Lung (tissue), 11 donors: ENCODE measurements at regions not wholly inside any gene's neighbourhood (a gene's known extent, or its start where the extent isn't known, plus 50 kb on each side); places are given as distances from the start of the nearest gene placed in this dataset.

Source experiments
- ATAC-seq: fragments of 200-7000 bp; cut with Tn5 transposase; one replicate; pipeline ENCODE4 v1.9.1; 2020; ENCODE audit warnings: moderate number of reproducible peaks; ENCODE audit not compliant: insufficient read depth, low FRiP score
- DNase-seq, 3 donors: peaks; one replicate each; pipeline ENCODE4 v3.0.0-alpha.2; 2013 to 2017
- H3K27ac ChIP-seq, 2 donors: one replicate each; pipeline ENCODE4 v1.5.1; 2013; ENCODE audit warnings: mild to moderate bottlenecking in 2 of 2, moderate library complexity in 2 of 2, control low read depth in 1 of 2, inconsistent platforms in 1 of 2, low read depth in 1 of 2, low read length in 1 of 2
- H3K27me3 ChIP-seq, 3 donors: one replicate each; pipeline ENCODE4 v1.5.1; 2013; ENCODE audit warnings: low read length in 2 of 3; ENCODE audit not compliant: control insufficient read depth in 3 of 3, insufficient read depth in 3 of 3
- H3K36me3 ChIP-seq, 4 donors: one replicate each; pipeline ENCODE4 v1.5.1; 2013; ENCODE audit warnings: low read length in 4 of 4, mild to moderate bottlenecking in 1 of 4, moderate library complexity in 1 of 4; ENCODE audit not compliant: control insufficient read depth in 4 of 4, insufficient read depth in 4 of 4
- H3K4me1 ChIP-seq, 5 donors: one replicate each; pipeline ENCODE4 v1.5.1; 2013; ENCODE audit warnings: low read length in 5 of 5, mild to moderate bottlenecking in 2 of 5, moderate library complexity in 1 of 5; ENCODE audit not compliant: control insufficient read depth in 5 of 5, insufficient read depth in 5 of 5
- H3K4me3 ChIP-seq: one replicate; pipeline ENCODE4 v1.5.1; 2013; ENCODE audit warnings: mild to moderate bottlenecking, control low read depth, moderate library complexity
- H3K9ac ChIP-seq, 2 donors: one replicate each; pipeline ENCODE4 v1.5.1; 2013; ENCODE audit warnings: low read length in 2 of 2, control low read depth in 1 of 2; ENCODE audit not compliant: insufficient read depth in 1 of 2
- H3K9me3 ChIP-seq, 4 donors: one replicate each; pipeline ENCODE4 v1.5.1; 2013; ENCODE audit warnings: low read length in 3 of 4, mild to moderate bottlenecking in 1 of 4, moderate library complexity in 1 of 4; ENCODE audit not compliant: control insufficient read depth in 4 of 4, insufficient read depth in 3 of 4
- CTCF ChIP-seq: IDR thresholded peaks from 2 replicates; pipeline ENCODE4 v1.5.1; 2012; ENCODE audit warnings: mild to moderate bottlenecking; ENCODE audit errors: control extremely low read depth, extremely low read depth
- WGBS, 2 donors: extraction: QIAGEN DNeasy Blood & Tissue Kit; methylation state at CpG; one replicate each; pipeline ENCODE4 v1.1.7; 2013; 5-methylcytosine and 5-hydroxymethylcytosine counted together
- donor health status: control.
- donor health status: control.
- donor health status: Bipolar disorder and iron deficiency.
- donor health status: healthy.
- donor health status: DM: yes; HTN: yes; CAD: no.

DNA sequence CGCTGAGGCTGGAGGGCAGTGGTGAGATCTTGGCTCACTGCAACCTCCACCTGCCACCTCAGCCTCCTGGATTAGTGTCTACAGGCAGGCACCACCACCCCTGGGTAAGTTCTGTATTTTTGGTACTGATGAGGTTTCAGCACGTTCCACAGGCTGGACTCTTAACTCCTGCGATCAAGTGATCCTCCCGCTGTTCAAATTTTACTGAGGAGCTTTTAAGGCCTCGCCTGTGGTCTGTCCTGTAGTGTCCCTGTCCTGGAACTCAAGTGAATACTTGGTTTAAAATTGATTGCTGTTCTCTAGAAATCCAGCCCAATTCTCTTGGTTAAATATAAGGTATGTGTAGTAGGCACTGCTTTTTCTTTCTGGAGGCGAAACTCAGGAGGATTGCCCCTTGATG, 65.2 kb downstream of the DPRX start:
- ATAC-seq (no peak), DNase-seq (peak in 1 of 3 donors; percentile 0)
- Histone ChIP-seq H3K4me1 (no peaks in the 10 kb centered on the region), H3K27me3 (no peaks in the 10 kb centered on the region), H3K9ac (no peak overlapping the region), H3K27ac (no peak overlapping the region), H3K9me3 (peaks cover 0 to 7% (median 1%) of the 10 kb centered on the region in 4 donors), H3K4me3 (no peak overlapping the region), H3K36me3 (no peaks in the 10 kb centered on the region)
- TF ChIP-seq CTCF, result no peak
- WGBS, 2 donors, result 88 to 93% methylated on average over 6 of the region's 6 CpGs

DNA sequence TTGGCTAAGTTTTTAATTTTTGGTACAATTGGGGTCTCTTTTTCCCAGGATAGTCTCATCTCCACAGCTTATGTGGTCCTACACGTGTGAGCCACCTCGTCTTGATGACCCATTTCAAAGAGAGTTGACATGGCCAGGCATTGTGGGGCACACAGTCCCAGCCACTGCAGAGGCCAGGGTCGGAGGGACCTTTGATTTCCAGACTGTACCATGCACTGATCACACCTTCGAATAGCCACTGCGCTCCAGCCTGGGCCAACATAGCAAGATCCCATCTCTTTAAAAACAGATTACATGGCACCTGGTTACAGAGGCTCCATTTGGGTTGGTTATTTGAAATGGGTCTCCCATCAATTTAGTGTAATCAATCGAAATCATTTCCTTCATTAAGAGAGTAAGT, 71.6 kb downstream of the DPRX start:
- peaks cover 0 to 2% (median 0%) of the 10 kb centered on the region in 4 donors for H3K9me3 ChIP-seq
- no peak overlapping the region for H3K9ac ChIP-seq
- no peak overlapping the region for H3K4me3 ChIP-seq
- DNase-seq (no peak), ATAC-seq (no peak)
- H3K27me3 ChIP-seq, result no peaks in the 10 kb centered on the region
- no peak for TF ChIP-seq CTCF
- no peaks in the 10 kb centered on the region for H3K36me3 ChIP-seq
- WGBS, 2 donors, result 90 to 93% methylated on average over 6 of the region's 6 CpGs
- H3K4me1 ChIP-seq, result no peaks in the 10 kb centered on the region
- H3K27ac ChIP-seq, result no peak overlapping the region

- Histone ChIP-seq H3K9me3 (peaks cover 0 to 2% (median 0%) of the 10 kb centered on the region in 4 donors), H3K9ac (no peak overlapping the region), H3K27ac (no peak overlapping the region), H3K4me1 (no peaks in the 10 kb centered on the region), H3K36me3 (no peaks in the 10 kb centered on the region), H3K27me3 (no peaks in the 10 kb centered on the region), H3K4me3 (no peak overlapping the region)
- no peak for DNase-seq
- no peak for ATAC-seq
- WGBS, 2 donors, result 82 to 92% methylated on average over 8 of the region's 8 CpGs
- TF ChIP-seq CTCF, result no peak
These were observed 72.2 kb downstream of the DPRX start for GRCh38 chr19:53704011-53704410.

DNA sequence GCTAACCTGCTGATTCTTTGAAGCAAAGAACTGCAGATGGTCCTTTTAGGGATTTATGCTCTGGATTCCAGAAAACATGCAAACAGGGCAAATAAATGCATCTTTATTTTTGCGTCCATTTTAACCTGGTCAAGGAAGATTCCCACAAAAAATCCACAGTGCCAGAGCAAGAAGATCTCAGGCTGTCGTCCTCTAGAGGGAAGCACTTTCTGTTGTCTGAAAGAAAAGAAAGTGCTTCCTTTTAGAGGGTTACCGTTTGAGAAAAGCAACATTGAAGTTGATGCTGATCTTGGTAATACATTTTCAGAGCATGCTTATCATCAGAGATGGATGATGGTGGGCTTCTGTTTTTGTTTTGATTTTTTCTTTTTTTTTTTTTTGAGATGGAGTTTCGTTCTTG, 75.5 kb downstream of the DPRX start:
- no peaks in the 10 kb centered on the region for H3K36me3 ChIP-seq
- WGBS, 2 donors, result 50 to 52% methylated on average over 4 of the region's 4 CpGs
- TF ChIP-seq CTCF, result no peak

More for the DNA sequence above, 75.5 kb downstream of the DPRX start:
- H3K27ac ChIP-seq, result no peak overlapping the region
- ATAC-seq (no peak), DNase-seq (no peak)
- no peak overlapping the region for H3K4me3 ChIP-seq
- H3K9me3 ChIP-seq, result peaks cover 0 to 3% (median 0%) of the 10 kb centered on the region in 4 donors
- H3K27me3 ChIP-seq, result no peaks in the 10 kb centered on the region
- no peaks in the 10 kb centered on the region for H3K4me1 ChIP-seq
- H3K9ac ChIP-seq, result no peak overlapping the region
